ENCODE measurements at regions not wholly inside any gene's neighbourhood (a gene's known extent, or its start where the extent isn't known, plus 50 kb on each side); places are given as distances from the start of the nearest gene placed in this dataset.

DNA sequence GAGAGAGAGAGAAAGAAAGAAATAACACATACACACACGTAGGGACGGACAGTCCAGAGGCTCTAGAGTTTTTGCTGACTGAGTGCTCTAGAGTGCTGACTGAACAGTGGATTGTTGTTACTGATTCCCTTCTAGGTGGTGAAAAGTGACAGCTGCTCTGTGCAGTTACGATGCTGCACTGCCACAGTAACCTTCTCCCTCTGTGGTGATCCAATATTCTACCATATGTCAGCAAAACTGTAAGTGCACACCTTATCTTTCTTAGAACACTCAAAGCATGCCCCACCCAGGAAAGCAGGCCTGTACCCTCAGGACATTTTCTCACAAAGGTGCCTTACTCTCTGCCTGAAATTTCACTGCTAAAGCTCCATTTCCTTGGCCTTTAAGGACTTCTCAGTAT lies 1023.5 kb downstream of the TYW1 start:
- TF ChIP-seq, protein P1, sequence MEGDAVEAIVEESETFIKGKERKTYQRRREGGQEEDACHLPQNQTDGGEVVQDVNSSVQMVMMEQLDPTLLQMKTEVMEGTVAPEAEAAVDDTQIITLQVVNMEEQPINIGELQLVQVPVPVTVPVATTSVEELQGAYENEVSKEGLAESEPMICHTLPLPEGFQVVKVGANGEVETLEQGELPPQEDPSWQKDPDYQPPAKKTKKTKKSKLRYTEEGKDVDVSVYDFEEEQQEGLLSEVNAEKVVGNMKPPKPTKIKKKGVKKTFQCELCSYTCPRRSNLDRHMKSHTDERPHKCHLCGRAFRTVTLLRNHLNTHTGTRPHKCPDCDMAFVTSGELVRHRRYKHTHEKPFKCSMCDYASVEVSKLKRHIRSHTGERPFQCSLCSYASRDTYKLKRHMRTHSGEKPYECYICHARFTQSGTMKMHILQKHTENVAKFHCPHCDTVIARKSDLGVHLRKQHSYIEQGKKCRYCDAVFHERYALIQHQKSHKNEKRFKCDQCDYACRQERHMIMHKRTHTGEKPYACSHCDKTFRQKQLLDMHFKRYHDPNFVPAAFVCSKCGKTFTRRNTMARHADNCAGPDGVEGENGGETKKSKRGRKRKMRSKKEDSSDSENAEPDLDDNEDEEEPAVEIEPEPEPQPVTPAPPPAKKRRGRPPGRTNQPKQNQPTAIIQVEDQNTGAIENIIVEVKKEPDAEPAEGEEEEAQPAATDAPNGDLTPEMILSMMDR (conservative IDR thresholded peaks at IDR 0.05; ENCODE audit: low read depth, low read length) = no peak
- TF ChIP-seq EZH2 (IDR thresholded peaks at IDR 0.05; ENCODE audit: low read length, unreplicated experiment) (no peak), EZH2phosphoT487 (IDR thresholded peaks at IDR 0.05; ENCODE audit: borderline replicate concordance, low read length) (no peak)
